SK-N-MC (cell line): ENCODE measurements at regions not wholly inside any gene's neighbourhood (a gene's known extent, or its start where the extent isn't known, plus 50 kb on each side); places are given as distances from the start of the nearest gene placed in this dataset.

Experiments used
- EZH2 ChIP-seq: fragments of 200-600 bp; sonication (generic); IDR thresholded peaks from one replicate; pipeline ENCODE4 v1.6.1; 2017; ENCODE audit warnings: antibody characterized with exemption
- FOXP2 ChIP-seq: optimal IDR thresholded peaks from 2 replicates; pipeline ENCODE3; 2011; ENCODE audit warnings: mild to moderate bottlenecking, moderate library complexity; ENCODE audit not compliant: insufficient read depth; ENCODE audit errors: extremely low read length, control extremely low read depth
- POLR2AphosphoS5 ChIP-seq: IDR thresholded peaks from 2 replicates; pipeline ENCODE4 v1.6.1; 2012; ENCODE audit warnings: mild to moderate bottlenecking, low read depth, low read length, borderline replicate concordance

DNA sequence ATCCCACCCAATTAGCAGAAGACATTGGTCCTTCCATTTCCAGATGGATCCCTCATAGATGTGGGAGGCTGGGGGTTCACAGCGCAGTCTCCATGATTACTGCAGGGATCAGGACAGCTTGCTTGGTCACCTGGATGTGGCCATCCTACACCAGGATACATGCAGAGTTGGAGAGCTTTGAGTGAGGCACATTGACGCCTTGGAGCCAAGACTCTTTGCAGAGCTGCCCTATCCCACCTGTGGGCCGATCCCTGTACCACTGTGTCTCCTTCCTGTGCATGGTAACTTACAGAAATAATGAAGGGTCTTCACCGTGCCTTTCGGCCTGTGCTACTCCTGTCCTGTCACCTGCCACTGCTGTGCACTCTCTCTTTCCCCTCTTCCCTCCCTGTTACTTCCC, 444.8 kb downstream of the GLRX3 start:
- no peak for TF ChIP-seq EZH2
- TF ChIP-seq POLR2AphosphoS5 = no peak
- TF ChIP-seq FOXP2 = no peak
